B cell (primary cell): ENCODE measurements at regions not wholly inside any gene's neighbourhood (a gene's known extent, or its start where the extent isn't known, plus 50 kb on each side); places are given as distances from the start of the nearest gene placed in this dataset.

ENCODE experiments used
- ATAC-seq: fragments of 200-7000 bp; cut with Tn5 transposase; one replicate; pipeline ENCODE4 v1.10.0; 2021; ENCODE audit warnings: low read depth, mild to moderate bottlenecking, moderate number of reproducible peaks, moderate library complexity
- CTCF ChIA-PET: fragments of 350-600 bp; sonication (Branson Sonifier 250); formaldehyde crosslinking; loops from one replicate; lab custom pipeline; 2021; ENCODE audit warnings: antibody characterized with exemption, inconsistent platforms; lab: Charles Lee
- POLR2A ChIA-PET: fragments of 350-600 bp; sonication (Branson Sonifier 250); formaldehyde crosslinking; loops from one replicate; lab custom pipeline; 2021; ENCODE audit warnings: antibody characterized with exemption; lab: Charles Lee
- DNase-seq: peaks from one replicate; pipeline ENCODE4 v3.0.0; 2013
- H2AFZ ChIP-seq: 2 replicates; pipeline ENCODE4 v1.6.1; 2012; ENCODE audit warnings: mild to moderate bottlenecking, low read depth, low read length; ENCODE audit not compliant: insufficient read depth, poor library complexity, severe bottlenecking
- H3K27ac ChIP-seq, 2 donors: 1 replicate in 1 of 2; 2 replicates in 1 of 2; pipeline ENCODE4 v1.5.1; 2012 to 2013; ENCODE audit warnings: low read length in 2 of 2, mild to moderate bottlenecking in 2 of 2, moderate library complexity in 1 of 2
- H3K27me3 ChIP-seq, 4 experiments: fragments of 200-600 bp in 1 of 4; sonication (generic) in 1 of 4; replicated peaks in 1 of 4; 1 replicate in 2 of 4; 2 replicates in 2 of 4; pipeline versions ENCODE4 v1.6.1 to v1.7.0; 2013 to 2016; ENCODE audit warnings: low read length in 3 of 4, mild to moderate bottlenecking in 2 of 4, mixed read lengths in 1 of 4, moderate library complexity in 1 of 4; ENCODE audit not compliant: insufficient read depth in 4 of 4, control insufficient read depth in 3 of 4; ENCODE audit errors: control extremely low read depth in 1 of 4
- H3K36me3 ChIP-seq, 2 experiments: replicated peaks in 1 of 2; 1 replicate in 1 of 2; 2 replicates in 1 of 2; pipeline versions ENCODE4 v1.6.1 to v1.7.1; 2013; ENCODE audit warnings: low read length in 1 of 2; ENCODE audit not compliant: insufficient read depth in 2 of 2, control insufficient read depth in 1 of 2; ENCODE audit errors: control extremely low read depth in 1 of 2, extremely low read depth in 1 of 2
- H3K4me1 ChIP-seq, 2 donors: fragments of 200-600 bp in 1 of 2; sonication (generic) in 1 of 2; 1 replicate in 1 of 2; 2 replicates in 1 of 2; pipeline versions ENCODE4 v1.5.1 to v1.6.1; 2013 to 2017; ENCODE audit warnings: low read length in 2 of 2; ENCODE audit not compliant: control insufficient read depth in 2 of 2, insufficient read depth in 2 of 2
- H3K4me2 ChIP-seq: replicated peaks from 2 replicates; pipeline ENCODE3; 2012; ENCODE audit warnings: mild to moderate bottlenecking, low read depth, low read length; ENCODE audit not compliant: poor library complexity, severe bottlenecking
- H3K4me3 ChIP-seq, 5 experiments: fragments of 200-600 bp in 1 of 5; sonication (generic) in 1 of 5; 1 replicate in 3 of 5; 2 replicates in 2 of 5; pipeline versions ENCODE4 v1.5.1 to v1.7.0; 2011 to 2016; ENCODE audit warnings: low read length in 4 of 5, mild to moderate bottlenecking in 4 of 5, low read depth in 2 of 5, control low read depth in 1 of 5, moderate library complexity in 1 of 5; ENCODE audit not compliant: insufficient read depth in 1 of 5; ENCODE audit errors: control extremely low read depth in 1 of 5, extremely low read depth in 1 of 5
- H3K79me2 ChIP-seq: fragments of 200-600 bp; sonication (generic); one replicate; pipeline ENCODE4 v1.6.0; 2016; ENCODE audit warnings: low read length; ENCODE audit not compliant: control insufficient read depth, insufficient read depth
- H3K9ac ChIP-seq: fragments of 200-600 bp; sonication (generic); 2 replicates; pipeline ENCODE4 v1.6.1; 2017; ENCODE audit warnings: mild to moderate bottlenecking, low read length, moderate library complexity
- H3K9me3 ChIP-seq, 3 donors: one replicate each; pipeline versions ENCODE4 v1.6.1 to v1.7.1; 2013; ENCODE audit warnings: low read length in 2 of 3; ENCODE audit not compliant: control insufficient read depth in 2 of 3, insufficient read depth in 1 of 3; ENCODE audit errors: control extremely low read depth in 1 of 3
- H4K20me1 ChIP-seq: 2 replicates; pipeline ENCODE4 v1.6.0; 2012; ENCODE audit warnings: mild to moderate bottlenecking, low read length; ENCODE audit not compliant: insufficient read depth, control insufficient read depth, poor library complexity, severe bottlenecking
- H3K27ac Mint-ChIP-seq: one replicate; pipeline ENCODE4 v1.8.0; 2021; ENCODE audit warnings: mixed read lengths
- H3K27me3 Mint-ChIP-seq: one replicate; pipeline ENCODE4 v1.8.0; 2021; ENCODE audit warnings: mixed read lengths
- H3K4me1 Mint-ChIP-seq: one replicate; pipeline ENCODE4 v1.8.0; 2021; ENCODE audit warnings: mixed read lengths
- H3K4me3 Mint-ChIP-seq: one replicate; pipeline ENCODE4 v1.8.0; 2021; ENCODE audit warnings: mixed read lengths
- H3K9me3 Mint-ChIP-seq: one replicate; pipeline ENCODE4 v1.8.0; 2022; ENCODE audit warnings: mixed read lengths; ENCODE audit not compliant: insufficient read depth
- EZH2 ChIP-seq: IDR thresholded peaks from 2 replicates; pipeline ENCODE4 v1.6.1; 2012; ENCODE audit warnings: borderline replicate concordance, low read depth, mild to moderate bottlenecking, moderate library complexity, low read length; ENCODE audit not compliant: insufficient read depth, poor library complexity, severe bottlenecking
- WGBS: methylation state at CpG from one replicate; pipeline ENCODE4 v1.1.5; 2013; ENCODE audit warnings: missing lambda C conversion rate; ENCODE audit not compliant: insufficient coverage; 5-methylcytosine and 5-hydroxymethylcytosine counted together
- intact Hi-C: fragments of 100-400 bp; cut with micrococcal nuclease; formaldehyde crosslinking; loops from one replicate; pipeline ENCODE4 v1.10.0; 2022
- TF ChIP-seq, protein P1 (sequence below): fragments of 200-600 bp; IDR thresholded peaks from one replicate; pipeline ENCODE4 v1.8.0; 2022; ENCODE audit warnings: antibody characterized with exemption, mild to moderate bottlenecking

DNA sequence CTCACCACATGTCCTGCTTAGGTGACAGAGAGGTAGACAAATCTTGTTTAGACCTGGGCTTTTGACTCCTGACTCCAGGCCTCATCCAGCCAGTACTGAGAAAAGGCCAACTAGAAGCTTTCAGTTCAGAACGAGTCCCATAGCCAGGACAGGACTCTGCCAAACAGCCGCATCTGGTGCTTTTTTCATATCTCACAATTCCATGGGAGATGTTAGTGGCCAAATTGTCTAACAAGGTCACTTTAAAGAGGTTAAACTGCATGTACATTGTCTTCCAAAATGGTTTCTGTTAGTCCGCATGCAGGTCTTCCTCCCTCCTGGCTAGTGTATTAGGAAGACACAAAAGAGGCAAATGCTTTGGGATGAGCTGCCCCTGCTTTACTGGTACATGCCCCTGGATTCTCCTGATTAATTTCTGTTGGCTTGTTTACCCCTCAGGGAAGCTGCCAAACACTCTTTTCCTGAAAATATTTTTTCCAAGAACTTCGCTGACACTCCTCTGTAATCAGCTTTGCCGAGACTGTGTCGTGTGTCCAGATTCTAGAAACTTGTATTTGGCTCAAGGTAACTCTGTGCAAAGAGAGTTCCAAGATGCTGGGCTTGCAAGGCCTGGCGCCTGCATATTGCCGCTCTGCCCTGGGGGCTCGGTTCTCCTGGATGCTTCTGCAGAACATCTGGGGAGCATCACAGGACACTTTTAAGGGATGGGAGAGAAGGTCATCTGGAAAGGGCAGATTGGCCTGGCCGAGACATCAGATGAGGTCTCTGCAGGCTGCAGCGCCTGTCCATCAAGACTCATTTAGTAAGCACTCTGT lies 209.2 kb upstream of the APCDD1 start:
- no peak overlapping the region for H2AFZ ChIP-seq
- no peaks in the 10 kb centered on the region for H3K4me1 ChIP-seq
- ChIA-PET CTCF (no interaction called here), POLR2A (no interaction called here)
- no peak for ATAC-seq
- no peaks in the 10 kb centered on the region for H3K4me1 Mint-ChIP-seq
- no peak overlapping the region for H3K9ac ChIP-seq
- intact Hi-C loops = no loop called here
- H3K79me2 ChIP-seq = no peaks in the 10 kb centered on the region
- H3K4me3 Mint-ChIP-seq = no peak overlapping the region
- H3K4me2 ChIP-seq = no peak overlapping the region
- TF ChIP-seq EZH2 = no peak
- TF ChIP-seq, protein P1, sequence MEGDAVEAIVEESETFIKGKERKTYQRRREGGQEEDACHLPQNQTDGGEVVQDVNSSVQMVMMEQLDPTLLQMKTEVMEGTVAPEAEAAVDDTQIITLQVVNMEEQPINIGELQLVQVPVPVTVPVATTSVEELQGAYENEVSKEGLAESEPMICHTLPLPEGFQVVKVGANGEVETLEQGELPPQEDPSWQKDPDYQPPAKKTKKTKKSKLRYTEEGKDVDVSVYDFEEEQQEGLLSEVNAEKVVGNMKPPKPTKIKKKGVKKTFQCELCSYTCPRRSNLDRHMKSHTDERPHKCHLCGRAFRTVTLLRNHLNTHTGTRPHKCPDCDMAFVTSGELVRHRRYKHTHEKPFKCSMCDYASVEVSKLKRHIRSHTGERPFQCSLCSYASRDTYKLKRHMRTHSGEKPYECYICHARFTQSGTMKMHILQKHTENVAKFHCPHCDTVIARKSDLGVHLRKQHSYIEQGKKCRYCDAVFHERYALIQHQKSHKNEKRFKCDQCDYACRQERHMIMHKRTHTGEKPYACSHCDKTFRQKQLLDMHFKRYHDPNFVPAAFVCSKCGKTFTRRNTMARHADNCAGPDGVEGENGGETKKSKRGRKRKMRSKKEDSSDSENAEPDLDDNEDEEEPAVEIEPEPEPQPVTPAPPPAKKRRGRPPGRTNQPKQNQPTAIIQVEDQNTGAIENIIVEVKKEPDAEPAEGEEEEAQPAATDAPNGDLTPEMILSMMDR = no peak
- H3K4me3 ChIP-seq = no peak overlapping the region
- H3K9me3 ChIP-seq = no peaks in the 10 kb centered on the region
- no peaks in the 10 kb centered on the region for H4K20me1 ChIP-seq
- no peaks in the 10 kb centered on the region for H3K9me3 Mint-ChIP-seq
- no peaks in the 10 kb centered on the region for H3K27me3 ChIP-seq
- H3K36me3 ChIP-seq = no peaks in the 10 kb centered on the region
- no peak overlapping the region for H3K27ac Mint-ChIP-seq
- WGBS = 96% methylated on average over 9 of the region's 11 CpGs
- DNase-seq = no peak
- no peak overlapping the region for H3K27ac ChIP-seq
- H3K27me3 Mint-ChIP-seq = no peaks in the 10 kb centered on the region

- WGBS = 95% methylated on average over 5 of the region's 6 CpGs
- ChIA-PET CTCF (no interaction called here), POLR2A (no interaction called here)
- no peak for DNase-seq
- Mint-ChIP-seq H3K4me1 (peaks cover 2% of the 10 kb centered on the region), H3K4me3 (no peak overlapping the region), H3K27me3 (no peaks in the 10 kb centered on the region), H3K27ac (no peak overlapping the region), H3K9me3 (no peaks in the 10 kb centered on the region)
- Histone ChIP-seq H3K4me1 (no peaks in the 10 kb centered on the region), H3K4me3 (no peak overlapping the region), H2AFZ (no peak overlapping the region), H3K4me2 (no peak overlapping the region), H3K9ac (no peak overlapping the region), H3K79me2 (no peaks in the 10 kb centered on the region), H3K36me3 (no peaks in the 10 kb centered on the region), H3K27ac (no peak overlapping the region), H3K27me3 (no peaks in the 10 kb centered on the region), H4K20me1 (no peaks in the 10 kb centered on the region), H3K9me3 (no peaks in the 10 kb centered on the region)
- no peak for TF ChIP-seq EZH2
- TF ChIP-seq, protein P1 = no peak
- intact Hi-C loops = no loop called here
- ATAC-seq = no peak
These were observed 208.6 kb upstream of the APCDD1 start for GRCh38 chr18:10245846-10246175.
